HG03139 (cell line): ENCODE measurements at regions not wholly inside any gene's neighbourhood (a gene's known extent, or its start where the extent isn't known, plus 50 kb on each side); places are given as distances from the start of the nearest gene placed in this dataset.

ENCODE experiments used
- ATAC-seq: cut with Tn5 transposase; IDR thresholded peaks from one replicate; pipeline ENCODE4 v1.9.1; 2021; ENCODE audit not compliant: unreplicated experiment

- no peak for ATAC-seq
Measured at GRCh38 chr1:234886081-234886984, 242.3 kb downstream of the TOMM20 start.

DNA sequence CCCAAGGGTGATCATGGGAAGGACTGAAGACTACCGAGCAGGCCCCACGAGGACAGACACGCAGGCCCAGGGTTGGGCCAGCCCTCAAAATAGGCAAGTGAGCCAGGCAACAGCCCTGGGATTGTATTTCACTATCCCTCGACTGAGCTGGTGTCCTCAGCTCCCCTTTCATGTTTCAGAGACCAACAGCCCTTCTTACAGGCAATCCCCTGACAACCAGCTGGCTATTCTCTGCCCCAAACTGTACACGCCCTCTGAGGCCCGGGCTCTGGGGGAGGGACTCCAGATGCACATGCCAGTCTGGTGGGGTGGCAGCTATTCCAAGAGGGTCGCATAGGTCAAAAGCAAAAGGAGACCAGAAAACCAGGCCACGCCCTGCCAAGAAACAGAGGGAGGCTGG, 243.0 kb downstream of the TOMM20 start:
- ATAC-seq = no peak

DNA sequence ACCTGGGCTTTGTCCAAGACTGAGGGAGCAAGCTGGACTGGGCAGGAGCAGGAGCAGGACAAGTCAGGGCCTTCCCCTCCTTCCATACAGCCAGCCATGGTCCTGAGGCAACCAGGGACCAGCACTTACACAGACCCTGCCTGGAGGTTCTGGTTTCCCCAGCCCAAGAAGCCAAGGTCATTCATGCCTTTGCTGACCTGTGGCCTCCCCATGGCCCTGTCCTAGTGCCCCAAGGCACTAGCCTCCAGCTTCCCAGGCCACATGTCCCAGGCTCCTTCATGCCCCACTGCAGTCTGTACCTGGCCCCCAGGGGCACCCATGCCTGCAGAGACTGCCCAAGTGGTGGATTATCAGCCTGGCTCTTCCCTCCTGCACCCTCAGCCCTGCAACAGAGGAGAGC, 243.9 kb downstream of the TOMM20 start:
- ATAC-seq = no peak

- no peak for ATAC-seq
Measured at GRCh38 chr1:234884006-234884405, 244.6 kb downstream of the TOMM20 start.

GRCh38 chr1:234882898-234883297, 245.7 kb downstream of the TOMM20 start:
- no peak for ATAC-seq

DNA sequence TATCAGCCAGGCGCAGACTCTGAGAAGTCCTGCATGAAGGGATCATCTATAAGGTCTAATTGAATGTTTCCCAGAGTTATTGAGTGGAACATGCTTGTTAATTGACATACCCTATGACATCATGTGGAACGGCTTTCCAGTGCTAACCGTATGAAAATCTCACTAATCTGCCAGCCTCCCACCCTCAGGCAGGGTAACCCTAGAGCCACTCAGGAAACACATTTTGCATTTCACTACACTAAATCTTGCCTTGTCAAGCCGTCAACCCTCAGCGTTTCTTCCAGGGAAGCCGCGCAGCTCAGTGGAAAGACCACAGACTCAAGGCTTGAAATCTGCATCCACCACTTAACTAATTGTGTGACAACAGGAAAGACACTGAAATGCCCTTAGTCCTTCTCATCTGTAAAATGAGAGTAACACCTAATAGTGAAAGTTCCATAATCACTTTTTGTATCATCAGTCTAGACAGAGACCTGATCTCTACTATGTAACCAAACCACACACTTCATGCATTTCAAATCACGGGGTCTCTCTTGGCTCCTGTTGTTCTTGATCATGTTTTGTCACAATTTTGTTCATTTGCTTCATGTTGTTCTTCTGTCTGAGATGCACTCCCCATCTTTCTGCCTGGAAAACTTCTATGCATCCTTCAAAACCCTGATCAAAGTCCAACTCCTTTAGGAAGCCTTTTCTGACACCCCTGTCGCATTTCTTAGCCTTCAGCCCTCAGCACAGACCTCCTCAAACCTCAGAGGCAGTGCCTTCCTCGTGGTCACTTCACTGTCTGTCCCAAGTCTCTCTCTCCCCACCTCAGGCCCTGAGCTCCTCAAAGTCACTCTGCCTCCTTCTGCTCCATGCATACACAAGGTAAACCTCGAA, 246.5 kb downstream of the TOMM20 start:
- ATAC-seq = peak; percentile 75

DNA sequence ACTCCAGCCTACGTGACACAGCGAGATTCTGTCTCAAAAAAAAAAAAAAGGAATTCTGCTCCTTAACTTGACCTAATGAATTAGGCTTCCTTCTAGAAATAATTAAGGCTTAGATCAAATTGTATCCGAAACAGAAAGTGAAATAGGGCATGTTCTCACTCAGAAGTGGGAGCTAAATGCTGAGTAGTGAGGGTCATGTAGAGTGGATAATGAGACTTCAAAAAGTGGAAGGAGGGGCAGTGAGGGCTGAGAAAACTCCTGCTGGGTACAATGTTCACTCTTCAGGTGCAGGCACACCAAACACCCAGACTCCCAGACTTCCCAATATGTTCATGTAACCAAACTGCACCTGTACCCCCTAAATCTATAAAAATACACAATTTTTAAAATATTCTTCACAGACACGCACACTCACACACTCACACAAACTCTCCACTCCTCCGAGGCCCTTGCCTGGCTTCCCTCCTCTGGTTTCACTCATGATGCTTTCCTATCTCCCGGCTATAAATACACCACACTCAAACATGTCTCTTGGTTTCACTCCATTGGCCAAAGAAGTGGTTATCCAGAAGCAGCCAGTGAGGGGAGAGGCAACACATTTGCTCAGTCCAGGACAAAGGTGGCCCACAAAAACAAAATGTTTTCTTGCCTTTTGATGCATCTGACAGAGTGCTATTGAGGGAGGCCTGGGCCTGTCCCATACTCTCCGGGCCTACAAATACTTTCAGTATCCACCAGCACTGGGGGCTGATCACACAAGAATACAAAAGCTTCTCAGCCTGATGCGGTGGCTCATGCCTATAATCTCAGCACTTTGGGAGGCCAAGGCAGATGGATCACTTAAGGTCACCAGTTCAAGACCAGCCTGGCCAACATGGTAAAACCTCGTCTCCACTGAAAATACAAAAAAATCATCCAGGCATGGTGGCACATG, 249.2 kb downstream of the TOMM20 start:
- ATAC-seq = no peak

DNA sequence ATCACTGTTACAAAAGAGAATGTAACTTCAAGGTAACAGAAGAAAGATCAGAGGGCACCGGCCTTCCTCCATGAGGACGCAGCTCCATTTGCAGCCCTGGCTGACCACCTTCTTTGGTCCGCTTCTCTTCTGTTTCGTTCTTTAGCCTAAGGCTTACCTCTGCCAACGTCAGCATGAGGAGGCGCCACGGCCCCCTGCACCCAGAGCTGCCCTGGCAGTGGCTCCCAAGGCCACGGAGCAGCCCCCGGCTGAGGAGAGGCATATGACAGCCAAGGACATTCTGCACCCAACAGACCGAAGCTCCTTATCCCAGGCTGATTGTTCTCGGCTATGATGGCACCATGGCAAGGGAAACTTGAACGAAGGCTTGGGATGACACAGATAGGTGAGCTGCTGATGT, 250.3 kb downstream of the TOMM20 start:
- no peak for ATAC-seq

DNA sequence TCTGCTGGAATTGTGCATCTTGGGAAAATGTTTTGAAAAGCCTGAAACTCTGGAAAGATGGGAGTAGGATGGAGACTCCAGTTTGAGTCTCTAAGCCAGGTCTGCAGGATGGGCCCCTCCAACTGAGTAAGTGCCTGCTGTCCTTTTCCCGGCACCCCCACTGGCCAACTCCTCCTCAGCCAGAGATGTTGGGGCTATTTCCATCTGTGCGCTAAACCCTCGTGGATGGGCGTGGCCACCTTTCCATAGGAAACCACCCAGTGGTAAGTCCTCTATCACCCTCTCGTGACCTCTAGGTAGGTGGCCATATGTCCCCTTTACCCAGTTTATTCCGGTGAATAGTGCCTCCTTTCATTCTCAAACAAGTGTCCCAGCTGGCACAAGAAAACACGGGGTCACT, 250.9 kb downstream of the TOMM20 start:
- no peak for ATAC-seq

DNA sequence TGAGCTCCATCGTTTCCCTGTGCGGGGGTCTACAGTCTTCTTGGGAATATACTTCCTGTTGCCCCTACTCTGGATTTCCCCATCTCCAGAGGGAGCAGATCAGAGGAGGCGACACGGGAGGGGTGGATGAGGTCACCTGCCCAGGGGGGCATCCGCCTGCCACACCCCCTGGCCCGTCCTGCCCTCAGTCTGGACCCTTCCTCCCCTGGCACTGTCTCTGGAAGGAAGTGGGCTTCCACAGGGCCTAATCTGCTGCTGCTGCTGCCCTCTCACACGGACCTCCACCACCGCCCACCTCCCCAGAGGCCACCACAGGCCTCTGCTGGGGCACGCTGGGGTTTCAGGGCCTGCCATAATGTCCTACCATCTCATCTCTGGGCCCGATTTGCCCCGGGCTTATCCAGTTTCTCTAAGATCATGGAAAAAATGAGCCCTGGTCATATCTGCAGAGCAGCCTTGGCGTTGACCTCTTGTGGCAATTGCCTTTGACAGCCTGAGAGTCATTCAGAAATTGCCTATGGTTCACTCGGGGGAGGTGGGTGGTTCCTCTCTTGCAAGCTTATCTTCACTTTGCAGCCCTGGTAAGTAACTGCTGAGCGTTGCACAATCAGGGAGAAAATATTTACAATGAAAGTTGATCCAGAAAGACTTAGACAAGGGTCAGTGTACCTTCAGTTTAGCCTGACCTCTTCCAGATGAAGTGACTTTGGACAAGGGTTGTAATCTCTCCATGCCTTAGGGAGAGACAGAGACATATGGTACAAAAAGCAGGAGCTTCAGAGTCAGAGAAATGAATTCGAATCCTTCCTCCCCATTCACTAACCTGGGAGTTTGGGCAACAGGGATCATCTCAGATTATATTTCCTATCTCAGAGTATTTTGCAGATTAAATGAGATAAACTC, 252.4 kb downstream of the TOMM20 start:
- no peak for ATAC-seq

GRCh38 chr1:234875328-234875952, 253.2 kb downstream of the TOMM20 start:
- ATAC-seq = no peak

DNA sequence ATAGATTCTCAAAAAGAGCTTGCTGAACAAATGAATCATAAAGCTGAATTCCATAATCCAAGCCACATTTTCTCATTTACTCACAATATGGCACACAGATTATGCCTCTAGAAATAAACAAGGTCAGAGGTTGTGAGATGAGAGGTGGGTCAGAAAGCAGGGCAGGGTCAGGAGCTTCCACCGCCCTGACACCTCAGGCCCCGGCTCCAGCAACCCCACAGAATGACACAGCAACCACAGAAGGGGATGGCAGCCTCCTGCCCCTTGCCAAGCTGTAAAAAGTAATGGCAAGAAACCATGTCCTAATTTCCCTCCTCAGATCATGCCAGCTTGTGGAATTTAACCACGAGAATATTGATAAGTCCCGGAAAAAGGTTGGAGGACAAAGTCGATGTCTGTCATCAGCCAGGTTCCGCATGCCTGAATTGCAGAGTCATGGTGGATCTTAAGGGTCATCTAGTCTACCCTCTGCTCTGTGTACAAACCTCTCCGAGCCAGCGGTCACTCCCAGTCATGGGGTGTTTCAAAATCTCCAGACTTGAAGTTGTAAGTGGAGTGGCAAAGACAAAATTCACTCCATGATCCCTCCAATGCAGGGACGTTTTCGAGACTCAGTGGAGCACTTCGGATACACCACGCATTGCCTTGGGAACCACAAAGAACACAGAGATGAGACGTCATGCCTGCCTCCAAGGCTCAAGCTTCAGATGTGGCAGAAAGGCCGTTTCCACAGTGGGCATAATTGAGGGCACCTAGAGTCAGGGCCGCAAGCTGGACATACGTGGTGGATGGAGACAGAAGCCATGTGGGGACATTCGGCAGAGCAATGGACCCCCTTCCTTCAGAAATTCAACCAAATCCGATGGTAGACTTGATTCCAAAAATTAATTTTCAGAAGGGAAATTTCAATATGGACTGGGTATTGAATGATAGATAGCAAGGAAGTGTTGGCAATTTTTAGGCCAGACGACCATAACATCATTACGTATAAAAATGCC, 254.0 kb downstream of the TOMM20 start:
- ATAC-seq = no peak

GRCh38 chr1:234871710-234872271, 256.8 kb downstream of the TOMM20 start:
- ATAC-seq = no peak

DNA sequence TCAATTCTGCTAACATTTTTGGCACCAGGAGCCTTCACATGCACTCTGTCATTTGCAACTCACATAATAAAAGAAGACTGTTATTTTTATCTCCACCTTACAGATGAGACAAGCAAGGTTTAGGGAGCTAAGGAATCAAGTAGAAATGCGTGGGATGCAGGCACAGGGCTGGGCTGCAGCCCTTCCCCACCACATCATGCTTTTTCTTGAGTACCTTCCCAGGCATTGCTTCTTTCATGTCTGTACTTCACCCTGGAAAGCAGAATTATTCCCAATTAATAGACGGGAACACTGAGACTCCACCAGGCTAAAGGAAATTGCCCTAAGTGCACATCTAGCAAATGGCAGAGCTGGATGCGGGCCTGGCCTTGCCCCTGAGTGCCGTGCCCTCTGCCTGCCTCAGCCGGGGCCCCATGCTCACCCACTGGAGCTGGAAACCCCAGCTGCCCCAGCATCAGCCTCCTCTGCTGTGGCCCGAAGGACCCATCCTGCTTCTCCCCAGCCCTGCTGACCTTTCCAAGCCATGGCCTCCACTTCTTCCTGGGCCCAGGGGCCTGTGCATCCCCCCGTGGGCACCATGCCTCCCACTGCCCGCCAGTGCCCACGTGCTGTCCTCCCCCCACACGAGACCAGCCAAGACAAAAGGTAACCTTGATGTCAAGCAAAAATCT, 257.5 kb downstream of the TOMM20 start:
- ATAC-seq = no peak

GRCh38 chr1:234870020-234870981, 258.3 kb downstream of the TOMM20 start:
- no peak for ATAC-seq
